Natural killer cell treated with Interleukin-12 subunit alpha and Interleukin-12 subunit beta and Interleukin-15 and Interleukin-18, amount 100 ng/mL, for 72 hours (primary cell): ENCODE measurements at regions not wholly inside any gene's neighbourhood (a gene's known extent, or its start where the extent isn't known, plus 50 kb on each side); places are given as distances from the start of the nearest gene placed in this dataset.

ENCODE experiments used
- ATAC-seq, 2 donors: fragments of 150-1000 bp; cut with Tn5 transposase in 1 of 2; sonication (Bioruptor Pico), chemical (Tn5 transposase) in 1 of 2; 2 replicates each; pipeline ENCODE4 v1.10.0; 2021
- DNase-seq: peaks from one replicate; pipeline ENCODE4 v3.0.0; 2022; ENCODE audit warnings: low spot score
- H3K27ac Mint-ChIP-seq, 2 donors: 1 replicate in 1 of 2; 2 replicates in 1 of 2; pipeline ENCODE4 v1.8.0; 2022; ENCODE audit warnings: mixed read lengths in 2 of 2, mild to moderate bottlenecking in 1 of 2, moderate library complexity in 1 of 2
- H3K27me3 Mint-ChIP-seq, 2 donors: 1 replicate in 1 of 2; 2 replicates in 1 of 2; pipeline ENCODE4 v1.8.0; 2022; ENCODE audit warnings: mixed read lengths in 2 of 2
- H3K36me3 Mint-ChIP-seq: one replicate; pipeline ENCODE4 v1.8.0; 2022; ENCODE audit warnings: mixed read lengths
- H3K4me1 Mint-ChIP-seq, 2 donors: 1 replicate in 1 of 2; 2 replicates in 1 of 2; pipeline ENCODE4 v1.8.0; 2022; ENCODE audit warnings: low read depth in 2 of 2, mixed read lengths in 2 of 2, mild to moderate bottlenecking in 1 of 2
- H3K4me3 Mint-ChIP-seq: one replicate; pipeline ENCODE4 v1.8.0; 2022; ENCODE audit warnings: mixed read lengths
- H3K9me3 Mint-ChIP-seq: 2 replicates; pipeline ENCODE4 v1.8.0; 2022; ENCODE audit warnings: mixed read lengths

GRCh38 chr6:168213121-168213524 is 106.5 kb downstream of the DACT2 start:
- H3K36me3 Mint-ChIP-seq: no peaks in the 10 kb centered on the region
- ATAC-seq (no peak), DNase-seq (peak; percentile 59)
- H3K27ac Mint-ChIP-seq: no peak overlapping the region
- H3K4me3 Mint-ChIP-seq: no peak overlapping the region
- no peaks in the 10 kb centered on the region for H3K9me3 Mint-ChIP-seq
- peaks cover 7 to 11% of the 10 kb centered on the region in 2 donors for H3K27me3 Mint-ChIP-seq
- peaks cover 0 to 7% of the 10 kb centered on the region in 2 donors for H3K4me1 Mint-ChIP-seq

GRCh38 chr6:168212362-168212761 is 107.2 kb downstream of the DACT2 start:
- Mint-ChIP-seq H3K9me3 (no peaks in the 10 kb centered on the region), H3K36me3 (no peaks in the 10 kb centered on the region), H3K4me1 (peaks cover 0 to 7% of the 10 kb centered on the region in 2 donors), H3K27ac (no peak overlapping the region), H3K27me3 (peaks cover 7% of the 10 kb centered on the region in 2 donors), H3K4me3 (no peak overlapping the region)
- DNase-seq (peak; percentile 23), ATAC-seq (no peak)

- DNase-seq (peak; percentile 38), ATAC-seq (no peak)
- Mint-ChIP-seq H3K4me1 (peaks cover 0 to 7% of the 10 kb centered on the region in 2 donors), H3K4me3 (no peak overlapping the region), H3K9me3 (no peaks in the 10 kb centered on the region), H3K27ac (no peak overlapping the region), H3K36me3 (no peaks in the 10 kb centered on the region), H3K27me3 (peaks cover 7% of the 10 kb centered on the region in 2 donors)
These were observed 107.9 kb downstream of the DACT2 start for GRCh38 chr6:168211681-168212080.

GRCh38 chr6:168210239-168211105 is 109.1 kb downstream of the DACT2 start:
- Mint-ChIP-seq H3K36me3 (no peaks in the 10 kb centered on the region), H3K27me3 (peaks cover 6 to 7% of the 10 kb centered on the region in 2 donors), H3K4me1 (peaks cover 0 to 6% of the 10 kb centered on the region in 2 donors), H3K27ac (no peak overlapping the region), H3K9me3 (no peaks in the 10 kb centered on the region), H3K4me3 (no peak overlapping the region)
- DNase-seq (peak; percentile 12), ATAC-seq (peak in 1 of 2 donors; percentile 20)

- Mint-ChIP-seq H3K4me1 (peaks cover 0 to 2% of the 10 kb centered on the region in 2 donors), H3K27me3 (peaks cover 2 to 7% of the 10 kb centered on the region in 2 donors), H3K36me3 (no peaks in the 10 kb centered on the region), H3K27ac (no peak overlapping the region), H3K9me3 (no peaks in the 10 kb centered on the region), H3K4me3 (no peak overlapping the region)
- ATAC-seq: peak in 1 of 2 donors; percentile 7
- DNase-seq: peak; percentile 46
These were observed 110.2 kb downstream of the DACT2 start for GRCh38 chr6:168209420-168209819.

GRCh38 chr6:168208854-168209253 is 110.7 kb downstream of the DACT2 start:
- H3K4me1 Mint-ChIP-seq: peaks cover 0 to 2% of the 10 kb centered on the region in 2 donors
- ATAC-seq (no peak), DNase-seq (no peak)
- H3K27ac Mint-ChIP-seq: no peak overlapping the region
- no peak overlapping the region for H3K4me3 Mint-ChIP-seq
- H3K9me3 Mint-ChIP-seq: no peaks in the 10 kb centered on the region
- H3K27me3 Mint-ChIP-seq: peaks cover 2 to 11% of the 10 kb centered on the region in 2 donors
- H3K36me3 Mint-ChIP-seq: no peaks in the 10 kb centered on the region

- H3K36me3 Mint-ChIP-seq: no peaks in the 10 kb centered on the region
- no peaks in the 10 kb centered on the region for H3K9me3 Mint-ChIP-seq
- no peak for DNase-seq
- no peak overlapping the region for H3K4me3 Mint-ChIP-seq
- H3K27ac Mint-ChIP-seq: no peak overlapping the region
- peaks cover 2 to 14% of the 10 kb centered on the region in 2 donors for H3K27me3 Mint-ChIP-seq
- no peak for ATAC-seq
- peaks cover 0 to 2% of the 10 kb centered on the region in 2 donors for H3K4me1 Mint-ChIP-seq
These were observed 111.2 kb downstream of the DACT2 start for GRCh38 chr6:168208402-168208801.

GRCh38 chr6:168207421-168208175 is 112.0 kb downstream of the DACT2 start:
- H3K9me3 Mint-ChIP-seq: no peaks in the 10 kb centered on the region
- H3K4me3 Mint-ChIP-seq: no peak overlapping the region
- H3K36me3 Mint-ChIP-seq: no peaks in the 10 kb centered on the region
- DNase-seq (peak; percentile 56), ATAC-seq (peak in 1 of 2 donors; percentile 21)
- H3K27ac Mint-ChIP-seq: no peak overlapping the region
- peaks cover 2 to 14% of the 10 kb centered on the region in 2 donors for H3K27me3 Mint-ChIP-seq
- peaks cover 0 to 2% of the 10 kb centered on the region in 2 donors for H3K4me1 Mint-ChIP-seq

- H3K27me3 Mint-ChIP-seq: peaks cover 4 to 14% of the 10 kb centered on the region in 2 donors
These were observed 112.8 kb downstream of the DACT2 start for GRCh38 chr6:168206661-168207274.

GRCh38 chr6:168206186-168206585 is 113.4 kb downstream of the DACT2 start:
- no peak overlapping the region for H3K27ac Mint-ChIP-seq
- peaks cover 4 to 14% of the 10 kb centered on the region in 2 donors for H3K27me3 Mint-ChIP-seq
- H3K4me3 Mint-ChIP-seq: no peak overlapping the region
- peak; percentile 38 for DNase-seq
- H3K36me3 Mint-ChIP-seq: no peaks in the 10 kb centered on the region
- peaks cover 0 to 2% of the 10 kb centered on the region in 2 donors for H3K4me1 Mint-ChIP-seq
- no peak for ATAC-seq
- H3K9me3 Mint-ChIP-seq: no peaks in the 10 kb centered on the region

More at GRCh38 chr6:168206661-168207274, 112.8 kb downstream of the DACT2 start:
- no peaks in the 10 kb centered on the region for H3K36me3 Mint-ChIP-seq
- H3K27ac Mint-ChIP-seq: no peak overlapping the region
- DNase-seq (no peak), ATAC-seq (no peak)
- H3K4me3 Mint-ChIP-seq: no peak overlapping the region
- peaks cover 0 to 2% of the 10 kb centered on the region in 2 donors for H3K4me1 Mint-ChIP-seq
- H3K9me3 Mint-ChIP-seq: no peaks in the 10 kb centered on the region

GRCh38 chr6:168201799-168202198 is 117.8 kb downstream of the DACT2 start:
- Mint-ChIP-seq H3K4me3 (no peak overlapping the region), H3K27me3 (peaks cover 5 to 7% of the 10 kb centered on the region in 2 donors), H3K27ac (no peak overlapping the region), H3K9me3 (no peaks in the 10 kb centered on the region), H3K36me3 (no peaks in the 10 kb centered on the region), H3K4me1 (no peaks in the 10 kb centered on the region)
- DNase-seq (peak; percentile 18), ATAC-seq (no peak)

- Mint-ChIP-seq H3K9me3 (no peaks in the 10 kb centered on the region), H3K27me3 (peaks cover 5 to 7% of the 10 kb centered on the region in 2 donors), H3K36me3 (no peaks in the 10 kb centered on the region), H3K4me3 (no peak overlapping the region), H3K4me1 (no peaks in the 10 kb centered on the region), H3K27ac (no peak overlapping the region)
- ATAC-seq: no peak
- DNase-seq: no peak
These were observed 118.2 kb downstream of the DACT2 start for GRCh38 chr6:168201383-168201782.

- H3K27ac Mint-ChIP-seq: no peak overlapping the region
- no peak overlapping the region for H3K4me3 Mint-ChIP-seq
- H3K36me3 Mint-ChIP-seq: no peaks in the 10 kb centered on the region
These were observed 118.9 kb downstream of the DACT2 start for GRCh38 chr6:168200571-168201134.

More at GRCh38 chr6:168200571-168201134, 118.9 kb downstream of the DACT2 start:
- Mint-ChIP-seq H3K4me1 (no peaks in the 10 kb centered on the region), H3K27me3 (peaks cover 5 to 7% of the 10 kb centered on the region in 2 donors), H3K9me3 (no peaks in the 10 kb centered on the region)
- ATAC-seq (no peak), DNase-seq (peak; percentile 15)
